ENCODE measurements at regions not wholly inside any gene's neighbourhood (a gene's known extent, or its start where the extent isn't known, plus 50 kb on each side); places are given as distances from the start of the nearest gene placed in this dataset.

GRCh38 chr5:128772356-128772755 is 192.9 kb upstream of the SLC27A6 start:
- no peak for TF ChIP-seq EZH2 (IDR thresholded peaks at IDR 0.05; ENCODE audit: insufficient read depth, poor library complexity, severe bottlenecking)
- no peak for TF ChIP-seq EZH2phosphoT487 (IDR thresholded peaks at IDR 0.05; ENCODE audit: insufficient read depth, low read depth)
